Colonic mucosa (tissue), 4 donors: ENCODE measurements at regions not wholly inside any gene's neighbourhood (a gene's known extent, or its start where the extent isn't known, plus 50 kb on each side); places are given as distances from the start of the nearest gene placed in this dataset.
"Not testable (repeated sequence)": the region's sequence is repeated elsewhere in the genome, so short reads cannot be mapped to it uniquely, and the experiment has no call there.

Experiments
- DNase-seq: peaks from one replicate; pipeline ENCODE4 v3.0.0-alpha.2; 2020
- H3K27ac ChIP-seq: fragments of 200-600 bp; one replicate; pipeline ENCODE4 v1.8.0; 2021
- H3K27me3 ChIP-seq: fragments of 200-600 bp; one replicate; pipeline ENCODE4 v1.8.0; 2021
- H3K36me3 ChIP-seq: fragments of 200-600 bp; one replicate; pipeline ENCODE4 v1.8.0; 2021
- H3K4me1 ChIP-seq: fragments of 200-600 bp; one replicate; pipeline ENCODE4 v1.8.0; 2021; ENCODE audit warnings: mild to moderate bottlenecking
- H3K4me3 ChIP-seq: fragments of 200-600 bp; one replicate; pipeline ENCODE4 v1.8.0; 2021
- H3K9ac ChIP-seq, 2 donors: one replicate each; pipeline ENCODE4 v1.7.0; 2013; ENCODE audit warnings: control low read depth in 2 of 2, low read depth in 2 of 2, low read length in 2 of 2
- H3K9me3 ChIP-seq: fragments of 200-600 bp; one replicate; pipeline ENCODE4 v1.8.0; 2021
- intact Hi-C: fragments of 100-400 bp; cut with DNase I; formaldehyde crosslinking; loops from one replicate; pipeline ENCODE4 v1.14.1; 2022
- TF ChIP-seq, protein P1 (sequence below): fragments of 200-600 bp; IDR thresholded peaks from one replicate; pipeline ENCODE4 v1.8.0; 2022; ENCODE audit warnings: antibody characterized with exemption, mild to moderate bottlenecking
- donor health status: healthy.
- donor health status: DM: no; HTN: no; CAD: no.
- donor health status: DM: no; HTN: no; CAD: no.

DNA sequence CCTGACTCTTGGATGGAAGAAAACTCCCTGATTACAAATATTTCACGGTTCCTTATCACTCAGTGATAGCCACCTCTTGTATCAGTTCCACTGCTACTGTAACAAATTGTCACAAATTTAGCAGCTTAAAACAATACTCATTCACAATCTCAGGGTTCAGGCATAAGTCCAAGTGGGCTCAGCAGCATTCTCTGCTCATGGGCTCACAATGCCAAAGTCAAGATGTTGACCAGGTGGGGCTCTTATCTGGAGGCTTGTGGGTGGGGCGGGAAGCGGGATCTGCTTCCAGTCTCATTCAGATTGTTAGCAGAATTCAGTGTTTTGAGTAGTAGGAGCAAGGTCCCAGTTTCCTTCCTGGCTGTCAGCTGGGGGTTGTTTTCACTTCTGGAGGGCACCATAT, 137.3 kb upstream of the FAM78B start:
- TF ChIP-seq, protein P1, sequence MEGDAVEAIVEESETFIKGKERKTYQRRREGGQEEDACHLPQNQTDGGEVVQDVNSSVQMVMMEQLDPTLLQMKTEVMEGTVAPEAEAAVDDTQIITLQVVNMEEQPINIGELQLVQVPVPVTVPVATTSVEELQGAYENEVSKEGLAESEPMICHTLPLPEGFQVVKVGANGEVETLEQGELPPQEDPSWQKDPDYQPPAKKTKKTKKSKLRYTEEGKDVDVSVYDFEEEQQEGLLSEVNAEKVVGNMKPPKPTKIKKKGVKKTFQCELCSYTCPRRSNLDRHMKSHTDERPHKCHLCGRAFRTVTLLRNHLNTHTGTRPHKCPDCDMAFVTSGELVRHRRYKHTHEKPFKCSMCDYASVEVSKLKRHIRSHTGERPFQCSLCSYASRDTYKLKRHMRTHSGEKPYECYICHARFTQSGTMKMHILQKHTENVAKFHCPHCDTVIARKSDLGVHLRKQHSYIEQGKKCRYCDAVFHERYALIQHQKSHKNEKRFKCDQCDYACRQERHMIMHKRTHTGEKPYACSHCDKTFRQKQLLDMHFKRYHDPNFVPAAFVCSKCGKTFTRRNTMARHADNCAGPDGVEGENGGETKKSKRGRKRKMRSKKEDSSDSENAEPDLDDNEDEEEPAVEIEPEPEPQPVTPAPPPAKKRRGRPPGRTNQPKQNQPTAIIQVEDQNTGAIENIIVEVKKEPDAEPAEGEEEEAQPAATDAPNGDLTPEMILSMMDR, result no peak
- H3K9me3 ChIP-seq, result no peaks in the 10 kb centered on the region
- no peak overlapping the region for H3K9ac ChIP-seq
- DNase-seq, result no peak
- no peaks in the 10 kb centered on the region for H3K36me3 ChIP-seq
- H3K27ac ChIP-seq, result no peak overlapping the region
- no peak overlapping the region for H3K4me3 ChIP-seq
- no peaks in the 10 kb centered on the region for H3K27me3 ChIP-seq
- intact Hi-C loops, result no loop called here
- no peaks in the 10 kb centered on the region for H3K4me1 ChIP-seq

DNA sequence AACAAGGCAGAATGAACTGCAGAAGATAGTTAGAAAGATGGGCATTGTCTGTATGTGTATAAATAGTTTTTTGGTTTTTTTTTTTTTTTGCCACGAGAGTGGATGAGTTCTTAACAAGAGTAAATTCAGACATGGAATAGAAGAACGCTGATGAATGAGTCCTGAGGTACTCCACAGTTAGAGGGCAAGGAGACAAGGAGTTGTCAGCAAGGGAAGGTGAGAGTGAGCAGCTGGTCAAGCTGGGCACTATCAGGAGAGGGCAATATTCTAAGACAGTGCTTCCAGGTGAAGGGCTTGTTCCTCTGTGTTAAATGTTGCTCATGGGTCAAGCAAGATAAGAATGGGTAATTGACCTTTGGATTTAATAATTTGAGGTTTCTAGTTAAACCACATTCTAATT, 138.6 kb upstream of the FAM78B start:
- H3K9me3 ChIP-seq, result no peaks in the 10 kb centered on the region
- no peak overlapping the region for H3K27ac ChIP-seq
- no peaks in the 10 kb centered on the region for H3K36me3 ChIP-seq
- H3K27me3 ChIP-seq, result no peaks in the 10 kb centered on the region
- intact Hi-C loops, result no loop called here
- no peak overlapping the region for H3K4me3 ChIP-seq
- TF ChIP-seq, protein P1, result no peak
- H3K9ac ChIP-seq, result no peak overlapping the region
- DNase-seq, result no peak
- H3K4me1 ChIP-seq, result no peaks in the 10 kb centered on the region

DNA sequence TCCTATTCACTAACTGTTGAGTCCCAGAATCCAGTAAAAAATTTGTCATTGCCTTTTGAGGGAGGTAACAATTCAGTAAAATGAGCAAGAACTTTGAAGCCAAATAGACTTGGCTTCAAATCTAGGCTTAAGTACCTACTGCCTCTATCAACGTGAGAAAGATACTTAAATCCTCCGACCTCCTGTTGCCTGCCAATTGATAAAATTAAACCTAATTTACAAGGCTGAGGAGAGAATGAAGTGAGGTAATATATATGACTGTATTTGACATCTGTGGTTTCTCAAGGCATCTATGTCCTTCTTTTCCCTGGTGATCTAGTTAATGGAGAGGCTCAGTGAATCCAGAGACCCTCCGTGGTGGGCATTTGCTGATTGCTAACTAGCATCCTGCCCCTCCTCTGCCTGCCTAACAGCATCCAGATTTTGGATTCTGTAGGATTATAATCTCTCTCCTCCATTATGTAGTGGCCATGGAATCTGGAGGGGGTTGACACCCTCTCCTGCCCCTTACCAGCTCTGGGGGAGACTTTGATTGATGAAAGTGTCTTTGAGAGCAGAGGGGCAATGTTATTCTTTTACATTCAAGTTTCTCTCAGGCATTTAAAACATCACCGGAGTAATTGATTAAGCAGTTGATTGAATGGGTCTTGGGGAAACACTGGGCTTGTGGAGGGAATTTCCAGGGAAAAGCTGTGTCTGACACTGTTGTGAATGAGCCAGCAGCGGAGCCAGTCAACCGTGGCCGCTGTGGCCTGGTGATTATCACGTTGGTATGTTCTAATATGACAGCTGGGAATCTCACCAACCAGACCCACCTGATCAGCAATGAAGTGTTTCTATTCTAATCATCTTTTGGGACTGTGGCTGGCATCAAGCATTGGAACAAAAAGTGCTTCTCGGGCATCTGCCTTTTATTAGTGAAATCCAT, 140.7 kb upstream of the FAM78B start:
- TF ChIP-seq, protein P1, result no peak
- H3K9me3 ChIP-seq, result no peaks in the 10 kb centered on the region
- H3K9ac ChIP-seq, result no peak overlapping the region
- DNase-seq, result no peak
- intact Hi-C loops, result no loop called here
- H3K4me1 ChIP-seq, result no peaks in the 10 kb centered on the region
- H3K36me3 ChIP-seq, result no peaks in the 10 kb centered on the region
- H3K27me3 ChIP-seq, result no peaks in the 10 kb centered on the region
- H3K27ac ChIP-seq, result no peak overlapping the region
- no peak overlapping the region for H3K4me3 ChIP-seq

DNA sequence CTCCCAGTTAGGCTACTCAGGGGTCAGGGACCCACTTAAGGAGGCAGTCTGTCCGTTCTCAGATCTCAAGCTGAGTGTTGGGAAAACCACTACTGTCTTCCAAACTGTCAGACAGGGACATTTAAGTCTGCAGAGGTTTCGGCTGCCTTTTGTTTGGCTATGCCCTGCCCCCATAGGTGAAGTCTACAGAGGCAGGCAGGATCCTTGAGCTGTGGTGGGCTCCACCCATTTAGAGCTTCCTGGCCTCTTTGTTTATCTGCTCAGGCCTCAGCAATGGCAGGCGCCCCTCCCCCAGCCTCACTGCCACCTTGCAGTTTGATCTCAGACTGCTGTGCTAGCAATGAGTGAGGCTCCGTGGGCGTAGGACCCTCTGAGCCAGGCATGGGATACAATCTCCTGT, 149.5 kb upstream of the FAM78B start:
- H3K27ac ChIP-seq, H3K9ac ChIP-seq, DNase-seq, intact Hi-C loops, H3K9me3 ChIP-seq, H3K4me3 ChIP-seq, H3K27me3 ChIP-seq, H3K4me1 ChIP-seq, H3K36me3 ChIP-seq: not testable (repeated sequence)

DNA sequence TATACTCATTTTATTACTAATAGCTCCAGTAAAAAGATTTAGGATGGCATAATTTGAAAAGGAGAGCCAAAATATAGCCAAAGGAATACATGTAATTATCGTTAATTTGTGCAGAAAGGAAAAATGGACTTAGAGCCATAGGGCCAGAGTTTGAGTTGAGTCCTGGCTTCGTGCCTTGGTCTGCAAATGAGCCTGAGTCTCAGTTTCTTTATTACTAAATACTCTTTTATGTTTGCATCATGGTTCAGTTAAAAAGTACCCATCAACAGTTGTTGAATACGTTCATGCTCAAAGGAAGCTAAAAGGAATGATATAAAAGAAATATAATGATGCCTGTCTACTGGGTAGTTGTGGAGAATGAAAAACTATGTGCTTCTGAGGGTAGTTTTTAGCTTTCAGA, 155.7 kb upstream of the FAM78B start:
- TF ChIP-seq, protein P1, result no peak
- intact Hi-C loops, result no loop called here

DNA sequence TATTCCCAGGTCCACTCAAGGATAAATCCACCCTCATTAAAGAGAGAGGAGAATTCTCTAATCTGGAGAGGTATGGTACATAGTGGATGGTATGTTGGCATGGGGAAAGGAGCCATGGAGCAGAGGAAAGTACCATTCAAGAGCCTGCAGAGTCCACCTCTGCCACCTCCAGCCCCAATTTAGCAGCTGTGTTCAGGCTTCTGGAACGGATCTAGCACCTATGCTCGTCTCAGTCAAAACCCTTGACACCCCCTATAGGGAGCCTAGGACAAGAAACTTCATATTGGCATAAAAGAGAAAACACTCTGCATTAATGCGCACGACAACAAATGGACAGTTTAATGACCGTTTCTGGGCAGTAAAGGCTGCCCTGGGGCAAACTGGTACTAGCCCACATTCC, 161.1 kb upstream of the FAM78B start:
- Histone ChIP-seq H3K4me1 (no peaks in the 10 kb centered on the region), H3K9ac (no peak overlapping the region), H3K9me3 (no peaks in the 10 kb centered on the region), H3K27ac (no peak overlapping the region), H3K36me3 (no peaks in the 10 kb centered on the region), H3K4me3 (no peak overlapping the region), H3K27me3 (no peaks in the 10 kb centered on the region)
- no peak for DNase-seq
- TF ChIP-seq, protein P1, result no peak
- intact Hi-C loops, result no loop called here

More for the DNA sequence above, 155.7 kb upstream of the FAM78B start:
- Histone ChIP-seq H3K9me3 (no peaks in the 10 kb centered on the region), H3K4me3 (no peak overlapping the region), H3K4me1 (no peaks in the 10 kb centered on the region), H3K27ac (no peak overlapping the region), H3K27me3 (no peaks in the 10 kb centered on the region), H3K36me3 (no peaks in the 10 kb centered on the region), H3K9ac (no peak overlapping the region)
- no peak for DNase-seq
